ENCODE measurements at regions not wholly inside any gene's neighbourhood (a gene's known extent, or its start where the extent isn't known, plus 50 kb on each side); places are given as distances from the start of the nearest gene placed in this dataset.

DNA sequence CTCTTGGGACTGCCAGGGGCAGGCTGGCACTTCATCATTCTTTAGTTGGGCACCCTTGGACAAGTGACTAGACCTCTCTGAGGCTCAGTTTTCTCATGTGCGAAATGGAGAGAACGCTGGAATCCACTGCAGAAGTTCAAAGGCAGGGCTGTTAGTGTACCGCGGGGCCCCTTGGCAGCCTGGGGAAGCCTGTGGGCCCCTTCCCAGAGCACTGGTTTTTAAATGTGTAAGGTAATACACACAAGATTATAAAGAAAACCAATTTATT lies 209.5 kb upstream of the MVB12B start:
- TF ChIP-seq, protein P1, sequence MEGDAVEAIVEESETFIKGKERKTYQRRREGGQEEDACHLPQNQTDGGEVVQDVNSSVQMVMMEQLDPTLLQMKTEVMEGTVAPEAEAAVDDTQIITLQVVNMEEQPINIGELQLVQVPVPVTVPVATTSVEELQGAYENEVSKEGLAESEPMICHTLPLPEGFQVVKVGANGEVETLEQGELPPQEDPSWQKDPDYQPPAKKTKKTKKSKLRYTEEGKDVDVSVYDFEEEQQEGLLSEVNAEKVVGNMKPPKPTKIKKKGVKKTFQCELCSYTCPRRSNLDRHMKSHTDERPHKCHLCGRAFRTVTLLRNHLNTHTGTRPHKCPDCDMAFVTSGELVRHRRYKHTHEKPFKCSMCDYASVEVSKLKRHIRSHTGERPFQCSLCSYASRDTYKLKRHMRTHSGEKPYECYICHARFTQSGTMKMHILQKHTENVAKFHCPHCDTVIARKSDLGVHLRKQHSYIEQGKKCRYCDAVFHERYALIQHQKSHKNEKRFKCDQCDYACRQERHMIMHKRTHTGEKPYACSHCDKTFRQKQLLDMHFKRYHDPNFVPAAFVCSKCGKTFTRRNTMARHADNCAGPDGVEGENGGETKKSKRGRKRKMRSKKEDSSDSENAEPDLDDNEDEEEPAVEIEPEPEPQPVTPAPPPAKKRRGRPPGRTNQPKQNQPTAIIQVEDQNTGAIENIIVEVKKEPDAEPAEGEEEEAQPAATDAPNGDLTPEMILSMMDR (IDR thresholded peaks at IDR 0.05), result no peak
- DNase-seq, result no peak
- no peak overlapping the region for H3K27ac ChIP-seq (ENCODE audit: low read depth in 1 of 2, low read length in 2 of 2)

DNA sequence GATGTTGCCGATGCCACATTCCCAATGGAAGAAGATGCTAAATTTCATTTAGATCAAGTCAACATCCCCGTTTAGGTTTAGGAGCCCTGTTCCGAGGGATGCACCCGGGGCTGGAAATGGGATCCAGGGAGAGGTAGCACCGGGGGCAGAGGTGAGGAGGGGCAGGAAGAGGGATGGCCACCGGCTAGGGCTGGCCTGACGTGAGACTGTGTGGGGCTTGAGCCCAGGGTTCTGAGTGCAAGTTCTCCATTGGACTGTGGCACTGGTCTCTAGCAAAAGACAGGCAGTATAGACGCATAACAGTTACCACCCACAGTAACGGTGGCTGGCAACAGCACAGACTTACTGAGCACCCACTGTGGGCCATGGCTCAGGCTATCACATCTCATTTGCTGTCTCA lies 209.0 kb upstream of the MVB12B start:
- TF ChIP-seq, protein P1 (IDR thresholded peaks at IDR 0.05), result no peak
- Mint-ChIP-seq H3K4me1 (no peaks in the 10 kb centered on the region), H3K36me3 (no peaks in the 10 kb centered on the region), H3K27ac (no peak overlapping the region), H3K27me3 (ENCODE audit: low read depth in 3 of 3) (peaks cover 5 to 15% (median 12%) of the 10 kb centered on the region in 3 donors), H3K9me3 (peaks cover 0 to under 1% (median 0%) of the 10 kb centered on the region in 7 donors), H3K4me3 (no peak overlapping the region)
- WGBS (ENCODE audit: insufficient coverage), result 95% methylated on average over 9 of the region's 9 CpGs
- no peaks in the 10 kb centered on the region for H3K27me3 ChIP-seq (ENCODE audit: control insufficient read depth in 2 of 2, insufficient read depth in 2 of 2, low read length in 2 of 2)
- H3K9me3 ChIP-seq (replicated peaks in 1 of 2; ENCODE audit: control insufficient read depth in 1 of 2, insufficient read depth in 1 of 2, low read length in 2 of 2), result no peaks in the 10 kb centered on the region
- no peaks in the 10 kb centered on the region for H3K36me3 ChIP-seq (replicated peaks in 1 of 2; ENCODE audit: control insufficient read depth in 1 of 2, insufficient read depth in 2 of 2, low read length in 2 of 2)
- DNase-seq, result no peak
- no peak overlapping the region for H3K9ac ChIP-seq (ENCODE audit: insufficient read depth, low read length, poor library complexity, severe bottlenecking)
- no peaks in the 10 kb centered on the region for H3K79me2 ChIP-seq (ENCODE audit: insufficient read depth, low read length)
- H3K27ac ChIP-seq (ENCODE audit: low read depth in 1 of 2, low read length in 2 of 2), result no peak overlapping the region
- no peak overlapping the region for H3K4me3 ChIP-seq (replicated peaks in 1 of 3; ENCODE audit: low read depth in 2 of 3, low read length in 3 of 3)
- no peak overlapping the region for H3K4me2 ChIP-seq (replicated peaks; ENCODE audit: extremely low read depth, low read length, poor library complexity, severe bottlenecking)
- no peaks in the 10 kb centered on the region for H3K4me1 ChIP-seq (ENCODE audit: control insufficient read depth in 1 of 2, insufficient read depth in 2 of 2, low read length in 2 of 2)
- intact Hi-C loops (cut with micrococcal nuclease), result no loop called here
- no peaks in the 10 kb centered on the region for H4K20me1 ChIP-seq (ENCODE audit: insufficient read depth, low read length)
- H2AFZ ChIP-seq (ENCODE audit: insufficient read depth, low read depth, low read length, poor library complexity, severe bottlenecking), result no peak overlapping the region

More for the DNA sequence above, 209.5 kb upstream of the MVB12B start:
- Histone ChIP-seq H3K9ac (ENCODE audit: insufficient read depth, low read length, poor library complexity, severe bottlenecking) (no peak overlapping the region), H3K36me3 (replicated peaks in 1 of 2; ENCODE audit: control insufficient read depth in 1 of 2, insufficient read depth in 2 of 2, low read length in 2 of 2) (no peaks in the 10 kb centered on the region), H3K4me2 (replicated peaks; ENCODE audit: extremely low read depth, low read length, poor library complexity, severe bottlenecking) (no peak overlapping the region), H3K27me3 (ENCODE audit: control insufficient read depth in 2 of 2, insufficient read depth in 2 of 2, low read length in 2 of 2) (no peaks in the 10 kb centered on the region), H2AFZ (ENCODE audit: insufficient read depth, low read depth, low read length, poor library complexity, severe bottlenecking) (no peak overlapping the region), H3K4me3 (replicated peaks in 1 of 3; ENCODE audit: low read depth in 2 of 3, low read length in 3 of 3) (no peak overlapping the region), H3K9me3 (replicated peaks in 1 of 2; ENCODE audit: control insufficient read depth in 1 of 2, insufficient read depth in 1 of 2, low read length in 2 of 2) (no peaks in the 10 kb centered on the region), H4K20me1 (ENCODE audit: insufficient read depth, low read length) (no peaks in the 10 kb centered on the region), H3K4me1 (ENCODE audit: control insufficient read depth in 1 of 2, insufficient read depth in 2 of 2, low read length in 2 of 2) (no peaks in the 10 kb centered on the region), H3K79me2 (ENCODE audit: insufficient read depth, low read length) (no peaks in the 10 kb centered on the region)
- Mint-ChIP-seq H3K9me3 (no peaks in the 10 kb centered on the region), H3K4me1 (no peaks in the 10 kb centered on the region), H3K4me3 (no peak overlapping the region), H3K36me3 (no peaks in the 10 kb centered on the region), H3K27ac (no peak overlapping the region), H3K27me3 (ENCODE audit: low read depth in 3 of 3) (peaks cover 5 to 15% (median 12%) of the 10 kb centered on the region in 3 donors)
- WGBS (ENCODE audit: insufficient coverage), result no CpG with 5 or more reads among the region's 4 CpGs
- intact Hi-C loops (cut with micrococcal nuclease), result no loop called here

All from CD14-positive monocyte (primary cell).